NCI-H526 treated with DMSO at 0.1 percent for 48 hours (cell line): ENCODE measurements at regions not wholly inside any gene's neighbourhood (a gene's known extent, or its start where the extent isn't known, plus 50 kb on each side); places are given as distances from the start of the nearest gene placed in this dataset.
A peak's percentile ranks its signal among the peaks of the same experiment; 100 is the strongest.
"Not testable (repeated sequence)": the region's sequence is repeated elsewhere in the genome, so short reads cannot be mapped to it uniquely, and the experiment has no call there.

ENCODE experiments used
- DNase-seq: peaks from one replicate; lab custom pipeline; 2025; lab: John Stamatoyannopoulos, UW

DNA sequence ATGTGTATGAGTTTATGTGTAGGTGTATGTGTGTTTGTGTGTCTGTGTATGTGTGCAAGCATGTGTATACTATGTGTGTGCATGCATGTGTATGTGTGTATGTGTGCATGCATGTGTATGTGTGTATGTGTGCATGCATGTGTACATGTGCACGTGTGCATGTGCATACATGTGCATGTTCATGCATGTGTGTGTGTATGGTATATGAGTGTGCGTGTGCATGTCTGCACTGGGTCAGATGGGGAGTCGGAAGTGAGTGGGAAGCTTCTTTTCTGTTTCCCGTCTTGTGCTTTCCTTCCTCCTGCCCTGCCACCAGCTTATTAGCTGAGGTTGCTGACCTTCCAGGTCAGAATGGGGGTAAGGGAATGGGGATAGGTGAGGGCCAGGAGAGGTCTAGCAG lies 174.7 kb downstream of the MAP2K4 start:
- DNase-seq, result no peak

GRCh38 chr17:12201294-12201880 lies 180.7 kb downstream of the MAP2K4 start:
- no peak for DNase-seq

GRCh38 chr17:12209632-12210191 lies 189.0 kb downstream of the MAP2K4 start:
- DNase-seq, result no peak

- not testable (repeated sequence) for DNase-seq
Observed at GRCh38 chr17:12220714-12221439, 200.2 kb downstream of the MAP2K4 start.

- DNase-seq, result no peak
Observed at GRCh38 chr17:12222392-12222791, 201.7 kb downstream of the MAP2K4 start.

GRCh38 chr17:12227547-12227946 lies 206.9 kb downstream of the MAP2K4 start:
- no peak for DNase-seq

DNA sequence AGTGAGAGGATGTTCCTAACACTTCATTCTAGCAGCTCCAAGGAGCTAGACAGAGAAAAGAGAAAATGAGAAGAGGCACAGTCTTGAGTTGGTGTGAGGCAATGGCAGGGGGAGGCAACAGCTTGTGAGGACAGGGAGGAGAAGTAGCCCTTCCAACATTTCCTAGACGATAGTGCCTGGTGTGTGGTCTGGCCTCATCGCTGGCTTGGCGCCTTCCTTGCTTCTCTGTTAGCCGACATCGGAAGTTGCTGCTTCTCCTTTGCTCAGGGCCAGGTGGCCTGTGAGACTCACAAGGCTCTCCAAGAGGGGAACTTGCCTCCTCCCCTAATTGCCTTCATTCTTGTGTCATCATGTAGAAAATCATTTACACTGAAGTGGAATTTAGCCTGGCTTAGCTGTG lies 208.7 kb downstream of the MAP2K4 start:
- DNase-seq, result peak; percentile 4

DNA sequence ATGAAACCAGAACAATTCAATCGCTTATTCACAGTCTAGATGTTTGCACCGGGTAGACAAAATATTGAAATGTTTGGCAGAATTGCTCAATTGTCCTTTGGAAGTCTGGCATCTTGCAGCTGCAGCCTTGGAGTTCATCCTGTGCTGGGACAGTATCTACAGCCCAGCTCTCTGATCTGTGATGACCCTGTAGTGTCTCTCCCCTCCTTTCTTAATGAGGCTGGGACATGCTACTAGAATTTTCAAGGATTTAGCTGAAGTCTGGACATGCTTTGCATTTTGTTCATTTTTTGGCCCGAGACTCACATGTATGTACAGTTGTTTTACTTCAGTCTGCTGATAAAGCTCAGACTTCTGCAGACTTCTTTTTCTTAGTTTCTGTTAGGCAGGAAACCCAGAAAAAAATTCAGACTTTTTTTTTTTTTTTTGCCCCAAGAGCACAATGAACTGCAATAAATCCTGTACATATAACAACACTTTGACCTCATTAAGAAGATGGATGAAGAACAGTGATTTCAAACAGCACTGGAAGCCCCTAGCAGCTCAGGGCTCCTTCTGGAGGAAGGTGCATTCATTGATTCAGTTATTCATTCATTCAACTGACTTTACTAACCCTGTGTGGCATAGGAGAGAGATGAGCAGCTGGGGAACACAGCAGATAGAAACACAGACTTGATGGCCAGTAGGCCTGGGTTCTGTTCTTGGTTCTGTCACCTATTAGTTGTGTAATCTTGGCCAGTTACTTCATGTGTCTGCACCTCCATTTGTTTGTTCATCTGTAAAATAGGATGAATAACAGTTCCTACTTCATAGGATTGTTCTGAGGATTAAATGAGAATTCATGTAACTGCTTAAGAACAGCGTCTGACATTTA lies 210.0 kb downstream of the MAP2K4 start:
- DNase-seq, result no peak

- DNase-seq, result no peak
Observed at GRCh38 chr17:12231355-12231682, 210.6 kb downstream of the MAP2K4 start.

DNA sequence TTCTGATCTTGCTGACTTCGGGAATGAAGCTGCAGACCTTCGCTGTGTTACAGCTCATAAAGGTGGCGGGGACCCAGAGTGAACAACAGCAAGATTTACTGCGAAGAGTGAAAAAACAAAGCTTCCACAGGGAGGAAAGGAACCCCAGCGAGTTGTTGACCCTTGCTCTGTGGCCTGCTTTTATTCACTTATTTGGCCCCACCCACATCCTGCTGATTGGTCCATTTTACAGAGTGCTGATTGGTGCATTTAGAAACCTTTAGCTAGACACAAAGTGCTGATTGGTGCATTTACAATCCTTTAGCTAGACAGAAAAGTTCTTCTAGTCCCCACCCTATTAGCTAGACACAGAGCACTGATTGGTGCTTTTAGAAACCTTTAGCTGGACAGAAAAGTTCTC lies 218.3 kb downstream of the MAP2K4 start:
- DNase-seq, result not testable (repeated sequence)

GRCh38 chr17:12242345-12242954 lies 221.8 kb downstream of the MAP2K4 start:
- no peak for DNase-seq

DNA sequence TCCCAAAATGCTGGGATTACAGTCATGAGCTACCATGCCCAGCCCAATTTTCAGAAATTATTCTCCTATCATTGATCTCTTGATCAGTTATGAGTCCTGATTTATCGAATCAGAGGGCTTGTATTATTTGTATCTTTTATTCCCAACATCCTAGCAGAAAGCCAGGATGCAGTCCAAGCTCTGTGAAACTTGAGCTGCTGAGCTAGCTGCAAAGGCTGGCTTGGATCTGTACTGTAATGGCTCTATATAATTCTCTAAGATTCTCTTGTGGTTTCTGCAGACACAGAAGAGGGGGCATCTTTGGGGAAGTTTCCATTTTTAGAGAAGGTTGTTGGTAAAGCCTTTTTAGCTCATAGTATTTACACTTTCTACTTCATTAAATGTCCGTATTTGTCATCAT lies 227.1 kb downstream of the MAP2K4 start:
- DNase-seq, result no peak

GRCh38 chr17:12250973-12251372 lies 230.3 kb downstream of the MAP2K4 start:
- DNase-seq, result no peak

DNA sequence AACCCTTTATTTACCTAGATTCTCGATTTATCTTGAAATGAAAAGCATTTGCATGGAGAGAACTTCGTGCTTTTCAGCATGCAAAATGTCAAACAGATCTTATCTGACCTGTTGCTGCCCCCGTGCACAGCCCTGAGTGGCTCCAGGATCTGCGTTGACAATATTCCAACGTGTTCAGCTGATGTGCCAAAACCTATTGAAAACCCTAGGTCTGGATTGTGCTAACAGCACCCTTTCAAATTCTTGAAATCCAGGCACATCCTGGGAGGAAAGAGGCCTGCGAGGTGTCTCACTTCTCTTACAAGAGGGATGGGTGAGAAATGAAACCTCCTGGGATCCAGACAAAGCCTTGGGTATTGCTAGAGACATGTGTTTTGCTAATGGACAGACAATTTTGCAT lies 231.8 kb downstream of the MAP2K4 start:
- no peak for DNase-seq

- DNase-seq, result no peak
Observed at GRCh38 chr17:12254460-12254859, 233.8 kb downstream of the MAP2K4 start.

GRCh38 chr17:12256380-12256995 lies 235.8 kb downstream of the MAP2K4 start:
- DNase-seq, result peak; percentile 9

- no peak for DNase-seq
Observed at GRCh38 chr17:12257176-12257575, 236.5 kb downstream of the MAP2K4 start.

- no peak for DNase-seq
Observed at GRCh38 chr17:12261354-12261753, 240.7 kb downstream of the MAP2K4 start.

GRCh38 chr17:12269751-12270150 lies 249.1 kb downstream of the MAP2K4 start:
- DNase-seq, result no peak

GRCh38 chr17:12277827-12278226 lies 257.1 kb downstream of the MAP2K4 start:
- DNase-seq, result no peak

- DNase-seq, result no peak
Observed at GRCh38 chr17:12282056-12282455, 261.4 kb downstream of the MAP2K4 start.

GRCh38 chr17:12287953-12288352 lies 267.3 kb downstream of the MAP2K4 start:
- DNase-seq, result no peak
